NAMALWA (cell line): ENCODE measurements at regions not wholly inside any gene's neighbourhood (a gene's known extent, or its start where the extent isn't known, plus 50 kb on each side); places are given as distances from the start of the nearest gene placed in this dataset.
"Not testable (repeated sequence)": the region's sequence is repeated elsewhere in the genome, so short reads cannot be mapped to it uniquely, and the experiment has no call there.

Experiments
- DNase-seq: peaks from one replicate; pipeline ENCODE4 v3.0.0-alpha.2; 2015; ENCODE audit warnings: low spot score

- DNase-seq, result no peak
These were observed 104.9 kb upstream of the SPATA12 start for GRCh38 chr3:56955492-56956111.

- DNase-seq, result no peak
These were observed 106.3 kb upstream of the SPATA12 start for GRCh38 chr3:56954125-56954524.

GRCh38 chr3:56952846-56953245 lies 107.6 kb upstream of the SPATA12 start:
- DNase-seq, result no peak

GRCh38 chr3:56952061-56952460 lies 108.4 kb upstream of the SPATA12 start:
- DNase-seq, result no peak

- DNase-seq, result no peak
These were observed 109.1 kb upstream of the SPATA12 start for GRCh38 chr3:56951366-56951765.

- DNase-seq, result not testable (repeated sequence)
These were observed 115.1 kb upstream of the SPATA12 start for GRCh38 chr3:56945378-56945777.

GRCh38 chr3:56942523-56942922 lies 117.9 kb upstream of the SPATA12 start:
- no peak for DNase-seq

GRCh38 chr3:56940976-56941375 lies 119.5 kb upstream of the SPATA12 start:
- no peak for DNase-seq

- DNase-seq, result no peak
These were observed 120.1 kb upstream of the SPATA12 start for GRCh38 chr3:56940321-56940720.

GRCh38 chr3:56939834-56940233 lies 120.6 kb upstream of the SPATA12 start:
- no peak for DNase-seq

GRCh38 chr3:56938530-56938929 lies 121.9 kb upstream of the SPATA12 start:
- no peak for DNase-seq

GRCh38 chr3:56937580-56937979 lies 122.9 kb upstream of the SPATA12 start:
- DNase-seq, result no peak

GRCh38 chr3:56935811-56936210 lies 124.7 kb upstream of the SPATA12 start:
- no peak for DNase-seq

- DNase-seq, result not testable (repeated sequence)
These were observed 126.0 kb upstream of the SPATA12 start for GRCh38 chr3:56934481-56934880.

GRCh38 chr3:56933803-56934202 lies 126.7 kb upstream of the SPATA12 start:
- DNase-seq, result no peak

GRCh38 chr3:56932866-56933265 lies 127.6 kb upstream of the SPATA12 start:
- DNase-seq, result no peak

GRCh38 chr3:56931836-56932235 lies 128.6 kb upstream of the SPATA12 start:
- no peak for DNase-seq

GRCh38 chr3:56930706-56931105 lies 129.0 kb upstream of the ARHGEF3 start:
- no peak for DNase-seq

GRCh38 chr3:56929809-56930615 lies 128.3 kb upstream of the ARHGEF3 start:
- no peak for DNase-seq

- no peak for DNase-seq
These were observed 126.8 kb upstream of the ARHGEF3 start for GRCh38 chr3:56928379-56929068.

GRCh38 chr3:56927855-56928254 lies 126.1 kb upstream of the ARHGEF3 start:
- no peak for DNase-seq

GRCh38 chr3:56926947-56927282 lies 125.2 kb upstream of the ARHGEF3 start:
- no peak for DNase-seq

- no peak for DNase-seq
These were observed 124.6 kb upstream of the ARHGEF3 start for GRCh38 chr3:56926243-56926946.
